PC-9 (cell line): ENCODE measurements at regions not wholly inside any gene's neighbourhood (a gene's known extent, or its start where the extent isn't known, plus 50 kb on each side); places are given as distances from the start of the nearest gene placed in this dataset.

Experiments used
- BruUV-seq: library from RNA; stranded (reverse); fragments of 400-500 nt; replicated peaks from 2 replicates; lab custom pipeline; 2021; lab: Mats Ljungman, UMichigan
- CTCF ChIA-PET: fragments of 300-600 bp; sonication (Branson Sonifier 250); formaldehyde crosslinking; loops from one replicate; lab custom pipeline; 2022; ENCODE audit warnings: antibody characterized with exemption; lab: Charles Lee
- POLR2A ChIA-PET: fragments of 300-600 bp; sonication (Branson Sonifier 250); formaldehyde crosslinking; loops from one replicate; lab custom pipeline; 2022; ENCODE audit warnings: antibody characterized with exemption; ENCODE audit not compliant: unreplicated experiment; lab: Charles Lee
- DNase-seq, 2 experiments: peaks; one replicate each; pipeline versions ENCODE4 v3.0.0 to v3.0.0-alpha.2; 2015 to 2022; ENCODE audit warnings: mixed read lengths in 1 of 2
- H2AFZ ChIP-seq: fragments of 200-600 bp; sonication (generic); 2 replicates; pipeline ENCODE4 v1.8.1; 2017; ENCODE audit warnings: antibody characterized with exemption
- H3F3A ChIP-seq: fragments of 200-600 bp; sonication (generic); 2 replicates; pipeline ENCODE4 v1.8.1; 2017; ENCODE audit warnings: antibody characterized with exemption, mild to moderate bottlenecking, low read depth; ENCODE audit not compliant: insufficient read depth
- H3K27ac ChIP-seq: fragments of 200-600 bp; sonication (generic); 2 replicates; pipeline ENCODE4 v1.6.1; 2016; ENCODE audit warnings: mixed run types
- H3K27me3 ChIP-seq: fragments of 200-600 bp; sonication (generic); 2 replicates; pipeline ENCODE4 v1.6.1; 2016; ENCODE audit warnings: low read depth, mixed run types; ENCODE audit not compliant: insufficient read depth
- H3K36me3 ChIP-seq: fragments of 200-600 bp; sonication (generic); 2 replicates; pipeline ENCODE4 v1.6.1; 2016; ENCODE audit warnings: low read depth, mixed run types
- H3K4me1 ChIP-seq: fragments of 200-600 bp; sonication (generic); replicated peaks from 2 replicates; pipeline ENCODE4 v1.6.1; 2016; ENCODE audit warnings: mixed run types; ENCODE audit not compliant: insufficient read depth
- H3K4me2 ChIP-seq: fragments of 200-600 bp; sonication (generic); 2 replicates; pipeline ENCODE4 v1.6.1; 2017; ENCODE audit warnings: mixed run types
- H3K4me3 ChIP-seq: fragments of 200-600 bp; sonication (generic); 2 replicates; pipeline ENCODE4 v1.6.1; 2016; ENCODE audit warnings: mixed run types
- H3K79me2 ChIP-seq: fragments of 200-600 bp; sonication (generic); 2 replicates; pipeline ENCODE4 v1.6.1; 2017; ENCODE audit warnings: low read depth, mixed run types
- H3K9me2 ChIP-seq: fragments of 200-600 bp; sonication (generic); 2 replicates; pipeline ENCODE4 v1.8.1; 2017; ENCODE audit warnings: mild to moderate bottlenecking; ENCODE audit not compliant: insufficient read depth
- H3K9me3 ChIP-seq: fragments of 200-600 bp; sonication (generic); 2 replicates; pipeline ENCODE4 v1.8.1; 2016; ENCODE audit warnings: low read depth; ENCODE audit not compliant: insufficient read depth
- H4K20me1 ChIP-seq: fragments of 200-600 bp; sonication (generic); 2 replicates; pipeline ENCODE4 v1.8.1; 2017; ENCODE audit not compliant: insufficient read depth
- EZH2 ChIP-seq: fragments of 200-600 bp; sonication (generic); IDR thresholded peaks from 2 replicates; pipeline ENCODE4 v1.8.0; 2017; ENCODE audit warnings: antibody characterized with exemption, low read depth
- intact Hi-C: fragments of 100-400 bp; cut with micrococcal nuclease; formaldehyde crosslinking; loops from one replicate; pipeline ENCODE4 v1.10.0; 2022; ENCODE audit not compliant: unreplicated experiment
- TF ChIP-seq, protein P1 (sequence below): fragments of 200-600 bp; sonication (generic); conservative IDR thresholded peaks from 2 replicates; pipeline ENCODE4 v1.6.1; 2017; ENCODE audit warnings: mixed run types, antibody characterized with exemption, mild to moderate bottlenecking, moderate library complexity

DNA sequence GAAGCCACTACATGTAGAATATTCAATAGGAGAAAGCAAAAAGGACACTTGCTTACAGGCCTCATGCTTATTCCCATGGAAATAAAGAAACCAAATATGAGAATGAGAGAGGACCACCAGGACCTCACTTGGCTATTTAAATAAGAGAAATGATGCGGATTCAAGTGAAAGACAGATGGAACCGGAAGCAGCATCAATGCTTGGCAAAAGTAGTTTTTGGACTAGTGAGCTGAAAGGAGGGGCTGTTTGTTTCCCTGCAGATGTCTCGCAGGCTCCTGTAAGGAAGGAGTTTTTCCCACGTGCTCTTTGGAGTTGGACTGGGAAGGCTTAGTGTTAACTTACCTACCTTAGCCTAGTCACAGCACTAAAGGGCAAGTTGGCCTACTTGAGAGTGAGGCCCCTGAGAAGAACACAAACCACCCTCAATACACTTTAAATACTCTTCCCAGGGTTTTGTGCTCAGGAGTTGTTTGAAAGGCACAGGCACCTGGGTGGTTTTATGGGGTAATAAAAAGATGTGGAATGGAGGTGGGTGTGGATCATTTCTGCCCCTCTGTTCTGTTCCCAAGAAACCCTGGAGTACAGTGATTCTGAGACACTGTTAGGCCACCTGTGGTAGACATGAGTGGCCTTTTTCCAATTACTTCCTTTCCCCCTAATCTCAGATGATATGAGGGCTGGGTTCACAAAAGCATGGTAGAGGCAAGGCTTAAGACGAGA is 113.3 kb upstream of the C1GALT1C1 start:
- ChIA-PET CTCF (no interaction called here), POLR2A (no interaction called here)
- Histone ChIP-seq H3K9me2 (no peaks in the 10 kb centered on the region), H3K27me3 (no peaks in the 10 kb centered on the region), H3K36me3 (peaks cover 11% of the 10 kb centered on the region; the same call in 1 of the 2 replicates), H3K4me2 (no peak overlapping the region), H3K27ac (no peak overlapping the region), H4K20me1 (no peaks in the 10 kb centered on the region), H3F3A (peaks cover 14% of the 10 kb centered on the region), H3K4me1 (peaks cover 42% of the 10 kb centered on the region), H3K4me3 (no peak overlapping the region), H3K79me2 (no peaks in the 10 kb centered on the region), H3K9me3 (no peaks in the 10 kb centered on the region; the same call in 1 of the 2 replicates), H2AFZ (no peak overlapping the region)
- no TSS peak for BruUV-seq
- TF ChIP-seq, protein P1, sequence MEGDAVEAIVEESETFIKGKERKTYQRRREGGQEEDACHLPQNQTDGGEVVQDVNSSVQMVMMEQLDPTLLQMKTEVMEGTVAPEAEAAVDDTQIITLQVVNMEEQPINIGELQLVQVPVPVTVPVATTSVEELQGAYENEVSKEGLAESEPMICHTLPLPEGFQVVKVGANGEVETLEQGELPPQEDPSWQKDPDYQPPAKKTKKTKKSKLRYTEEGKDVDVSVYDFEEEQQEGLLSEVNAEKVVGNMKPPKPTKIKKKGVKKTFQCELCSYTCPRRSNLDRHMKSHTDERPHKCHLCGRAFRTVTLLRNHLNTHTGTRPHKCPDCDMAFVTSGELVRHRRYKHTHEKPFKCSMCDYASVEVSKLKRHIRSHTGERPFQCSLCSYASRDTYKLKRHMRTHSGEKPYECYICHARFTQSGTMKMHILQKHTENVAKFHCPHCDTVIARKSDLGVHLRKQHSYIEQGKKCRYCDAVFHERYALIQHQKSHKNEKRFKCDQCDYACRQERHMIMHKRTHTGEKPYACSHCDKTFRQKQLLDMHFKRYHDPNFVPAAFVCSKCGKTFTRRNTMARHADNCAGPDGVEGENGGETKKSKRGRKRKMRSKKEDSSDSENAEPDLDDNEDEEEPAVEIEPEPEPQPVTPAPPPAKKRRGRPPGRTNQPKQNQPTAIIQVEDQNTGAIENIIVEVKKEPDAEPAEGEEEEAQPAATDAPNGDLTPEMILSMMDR: no peak
- TF ChIP-seq EZH2: no peak
- intact Hi-C loops: no loop called here
- no peak for DNase-seq

DNA sequence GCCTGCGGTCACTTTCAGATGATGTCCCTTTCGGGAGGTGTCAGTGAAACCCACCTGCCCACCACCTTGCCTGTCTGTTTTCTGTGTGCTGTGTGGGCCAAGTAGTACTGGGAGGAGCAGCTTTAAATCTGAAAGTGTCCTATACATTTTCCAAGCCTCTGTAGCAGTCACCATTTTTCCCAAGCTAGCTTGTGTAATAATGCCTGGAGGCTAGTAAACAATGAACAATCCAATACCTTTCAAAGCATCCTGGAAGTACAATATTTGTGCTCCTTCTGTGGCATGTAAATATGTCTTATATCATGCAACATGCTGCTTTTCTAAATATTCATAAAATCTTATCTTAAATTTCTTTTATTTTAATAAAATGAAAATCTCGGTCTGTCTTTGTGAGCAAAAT is 111.6 kb upstream of the C1GALT1C1 start:
- POLR2A ChIA-PET: interaction anchor here (0.5 to 0.6 kb wide), 2 partner anchors 12 to 14 kb away, joined by 7 to 9 read pairs; no protein-coding TSS in a partner anchor
- Histone ChIP-seq H3K4me1 (peaks cover 57% of the 10 kb centered on the region), H3K9me2 (no peaks in the 10 kb centered on the region), H3K4me2 (peak overlapping the region; percentile 57), H3K9me3 (no peaks in the 10 kb centered on the region; the same call in 1 of the 2 replicates), H3K4me3 (no peak overlapping the region), H3K79me2 (peaks cover 2% of the 10 kb centered on the region; the same call in 1 of the 2 replicates), H3K27ac (peak overlapping the region; percentile 91), H2AFZ (no peak overlapping the region), H4K20me1 (no peaks in the 10 kb centered on the region), H3K36me3 (peaks cover 16% of the 10 kb centered on the region; the same call in 1 of the 2 replicates), H3K27me3 (no peaks in the 10 kb centered on the region), H3F3A (peaks cover 31% of the 10 kb centered on the region)
- TF ChIP-seq, protein P1: no peak
- no peak for TF ChIP-seq EZH2
- intact Hi-C loops: no loop called here
- DNase-seq: peak in 1 of 2 experiments; percentile 80
- BruUV-seq: no TSS peak
- CTCF ChIA-PET: no interaction called here

DNA sequence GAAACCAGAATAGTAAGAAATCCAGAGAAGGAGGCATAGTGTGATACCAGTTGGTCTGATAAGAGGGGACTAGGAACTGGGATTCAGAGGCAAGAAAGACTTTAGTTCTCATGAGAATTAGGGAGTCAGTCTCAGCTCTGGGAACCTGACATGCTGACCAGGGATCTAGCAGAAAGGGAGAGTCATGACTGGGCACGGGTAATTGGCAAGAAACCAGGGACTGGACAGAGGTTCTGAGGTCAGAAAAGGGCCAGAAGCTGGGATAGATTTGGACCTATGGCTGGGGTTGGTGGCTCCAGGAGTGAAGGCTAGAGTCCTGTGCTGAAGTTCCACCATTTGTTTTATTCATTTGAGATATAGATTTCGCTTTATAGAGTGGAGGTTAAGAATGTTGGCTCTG is 110.2 kb upstream of the C1GALT1C1 start:
- DNase-seq: no peak
- Histone ChIP-seq H3F3A (peaks cover 44% of the 10 kb centered on the region), H2AFZ (no peak overlapping the region), H3K9me2 (no peaks in the 10 kb centered on the region), H3K4me3 (no peak overlapping the region), H3K4me1 (peaks cover 71% of the 10 kb centered on the region), H4K20me1 (no peaks in the 10 kb centered on the region), H3K27me3 (no peaks in the 10 kb centered on the region), H3K4me2 (no peak overlapping the region), H3K9me3 (no peaks in the 10 kb centered on the region), H3K27ac (peak overlapping the region; percentile 6; the same call in 1 of the 2 replicates), H3K79me2 (peaks cover 7% of the 10 kb centered on the region; the same call in 1 of the 2 replicates), H3K36me3 (peaks cover 16% of the 10 kb centered on the region; the same call in 1 of the 2 replicates)
- intact Hi-C loops: no loop called here
- ChIA-PET CTCF (no interaction called here), POLR2A (no interaction called here)
- TF ChIP-seq EZH2: no peak
- TF ChIP-seq, protein P1: no peak
- BruUV-seq: no TSS peak
